Fibroblast of skin of back (primary cell): ENCODE measurements at regions not wholly inside any gene's neighbourhood (a gene's known extent, or its start where the extent isn't known, plus 50 kb on each side); places are given as distances from the start of the nearest gene placed in this dataset.
A peak's percentile ranks its signal among the peaks of the same experiment; 100 is the strongest.
"Not testable (repeated sequence)": the region's sequence is repeated elsewhere in the genome, so short reads cannot be mapped to it uniquely, and the experiment has no call there.

Source experiments
- DNase-seq: peaks from one replicate; pipeline ENCODE4 v3.0.0-alpha.2; 2013

GRCh38 chr3:150242220-150242936 is 165.7 kb upstream of the TSC22D2 start:
- DNase-seq = peak; percentile 82

GRCh38 chr3:150240891-150241290 is 167.2 kb upstream of the TSC22D2 start:
- DNase-seq = no peak

DNA sequence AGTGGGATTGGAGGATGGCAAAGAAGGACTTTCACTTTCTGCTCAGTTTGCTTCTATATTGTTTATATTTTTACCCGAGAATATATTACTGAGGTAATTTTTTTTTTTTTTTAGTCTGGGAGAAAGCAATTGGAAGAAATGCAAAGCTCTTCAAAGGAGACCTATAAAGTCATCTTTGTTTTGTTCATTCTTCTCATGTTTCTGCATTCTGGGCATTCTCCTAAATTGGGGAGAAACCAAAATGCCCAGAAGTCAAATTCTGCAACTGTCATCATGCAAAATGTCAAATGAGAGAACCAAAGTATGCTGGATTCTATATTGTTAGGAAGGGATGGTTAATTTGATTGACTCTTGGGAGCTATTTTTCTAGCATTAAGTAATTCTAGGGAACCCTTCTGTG is 168.3 kb upstream of the TSC22D2 start:
- no peak for DNase-seq

- no peak for DNase-seq
Measured at GRCh38 chr3:150238995-150239619, 169.0 kb upstream of the TSC22D2 start.

GRCh38 chr3:150238048-150238802 is 169.9 kb upstream of the TSC22D2 start:
- no peak for DNase-seq

GRCh38 chr3:150237490-150237889 is 170.6 kb upstream of the TSC22D2 start:
- peak; percentile 63 for DNase-seq

DNA sequence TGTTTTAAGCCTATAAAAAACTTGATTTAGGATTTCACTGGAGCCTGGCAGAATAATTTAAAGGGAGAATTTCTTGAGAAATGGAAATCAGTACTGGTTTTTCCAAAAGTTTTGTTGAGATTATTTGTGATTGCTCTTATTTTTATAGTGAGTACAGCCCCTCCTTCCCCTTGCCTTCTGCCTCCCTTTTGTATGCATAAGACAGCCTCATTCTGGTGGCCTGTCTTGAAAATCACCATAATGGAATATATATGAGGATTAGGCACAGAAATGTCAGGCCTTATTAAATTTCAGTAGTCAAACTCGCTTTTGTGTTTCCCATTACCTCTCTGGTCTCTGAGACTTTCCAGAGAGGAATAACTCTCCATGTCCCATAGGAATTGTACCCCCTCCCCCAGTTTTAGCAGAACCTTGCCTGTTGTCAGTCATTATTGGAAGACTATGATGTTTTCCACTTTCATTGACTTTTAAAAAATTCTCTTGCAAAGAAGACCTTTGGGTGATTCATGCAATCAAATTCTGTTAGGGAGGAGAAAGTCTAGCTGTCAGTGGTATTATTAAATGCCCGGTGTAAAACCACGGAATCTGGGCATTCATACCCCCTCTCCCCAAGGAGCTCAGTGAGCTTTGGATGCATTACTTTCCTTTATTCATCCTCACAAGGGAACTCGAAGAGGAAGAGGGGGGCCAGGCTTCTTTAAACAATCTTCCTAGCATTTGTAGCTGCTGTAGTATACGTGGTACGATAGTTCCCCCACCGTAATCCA is 171.6 kb upstream of the TSC22D2 start:
- peak; percentile 81 for DNase-seq

DNA sequence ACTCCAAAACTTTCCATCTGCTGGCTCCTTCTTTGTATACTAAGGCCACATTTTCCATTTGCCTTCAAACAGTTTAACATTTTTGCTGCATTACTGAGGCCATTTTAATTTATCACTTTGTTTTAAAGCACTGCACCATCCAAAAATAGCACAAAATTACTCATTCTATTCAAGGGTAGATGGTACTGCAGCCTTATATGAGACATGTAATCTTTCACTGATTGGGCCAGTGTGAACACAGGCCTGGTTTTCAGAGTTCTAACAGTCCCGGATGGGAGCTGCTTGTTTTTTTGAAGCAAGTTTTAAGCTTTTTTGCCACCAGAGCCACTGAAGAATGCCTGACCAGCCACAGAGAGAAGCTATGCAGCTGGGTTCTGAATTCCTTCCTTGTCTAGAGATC is 172.3 kb upstream of the TSC22D2 start:
- peak; percentile 92 for DNase-seq

- DNase-seq = no peak
Measured at GRCh38 chr3:150232992-150233451, 175.1 kb upstream of the TSC22D2 start.

DNA sequence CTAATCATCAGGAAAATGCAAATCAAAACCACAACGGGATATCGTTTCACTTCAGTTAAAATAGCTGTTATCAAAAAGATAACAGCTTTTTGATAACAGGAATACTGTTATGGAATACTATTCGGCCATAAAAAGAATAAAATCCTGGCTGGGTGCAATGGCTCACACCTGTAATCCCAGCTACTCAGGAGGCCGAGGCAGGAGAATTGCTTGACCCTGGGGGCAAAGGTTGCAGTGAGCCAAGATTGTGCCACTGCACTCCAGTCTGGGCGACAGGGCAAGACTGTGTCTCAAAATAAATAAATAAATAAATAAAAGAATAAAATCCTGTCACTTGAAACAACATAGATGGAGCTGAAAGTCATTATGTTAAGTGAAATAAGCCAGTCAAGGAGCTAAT is 178.1 kb upstream of the TSC22D2 start:
- DNase-seq = no peak

DNA sequence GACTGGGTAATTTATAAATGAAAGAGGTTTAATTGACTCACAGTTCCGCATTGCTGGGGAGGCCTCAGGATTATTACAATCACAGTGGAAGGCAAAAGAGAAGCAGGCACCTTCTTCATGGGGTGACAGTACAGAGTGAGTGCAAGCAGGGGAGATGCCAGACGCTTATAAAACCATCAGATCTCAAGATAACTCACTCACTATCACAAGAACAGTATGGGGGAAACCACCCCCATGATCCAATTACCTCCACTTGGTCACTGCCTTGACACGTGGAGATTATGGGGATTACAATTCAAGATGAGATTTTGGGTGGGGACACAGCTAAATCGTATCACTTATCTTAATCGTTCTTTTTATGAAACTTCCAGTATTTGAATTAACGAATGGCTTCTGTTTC is 179.5 kb upstream of the TSC22D2 start:
- DNase-seq = not testable (repeated sequence)

DNA sequence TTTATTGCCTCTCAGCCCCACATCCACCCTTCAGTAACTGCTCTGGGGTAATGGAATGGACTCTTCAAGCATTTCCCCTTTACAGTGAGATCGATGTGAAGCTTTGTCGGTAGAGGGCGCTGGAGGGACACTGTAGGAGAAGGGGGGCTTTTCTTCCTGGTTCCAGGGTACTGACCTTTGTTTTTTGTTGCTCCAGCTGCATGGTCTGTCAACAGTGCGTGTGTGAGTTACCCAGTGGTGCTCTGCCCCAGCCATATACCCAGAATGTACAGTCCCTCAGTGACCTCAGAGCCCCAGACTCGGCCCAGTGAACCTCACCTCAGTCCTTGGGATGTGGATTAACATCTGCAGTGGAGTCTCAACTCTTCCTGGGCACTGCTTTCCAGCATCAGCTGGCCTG is 180.3 kb upstream of the TSC22D2 start:
- peak; percentile 74 for DNase-seq

DNA sequence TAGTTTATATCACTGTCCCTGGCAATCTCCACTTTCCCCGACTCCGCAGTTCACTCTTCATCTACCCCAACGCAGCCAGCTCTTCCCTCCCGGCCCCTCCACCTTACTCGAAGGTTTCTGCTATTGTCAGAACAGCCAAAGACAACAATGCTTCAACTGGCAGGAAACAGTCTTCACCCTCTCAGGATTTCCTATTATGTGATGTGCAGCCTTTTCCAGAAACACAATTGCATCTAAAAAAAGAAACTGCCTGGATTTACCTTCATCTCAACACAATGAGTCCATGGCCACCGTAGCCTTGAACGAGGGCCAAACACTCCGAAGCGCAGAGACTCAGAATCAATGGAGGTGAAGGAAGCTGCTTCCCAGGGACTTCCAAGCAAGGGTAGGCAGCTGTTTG is 182.1 kb upstream of the TSC22D2 start:
- DNase-seq = no peak

DNA sequence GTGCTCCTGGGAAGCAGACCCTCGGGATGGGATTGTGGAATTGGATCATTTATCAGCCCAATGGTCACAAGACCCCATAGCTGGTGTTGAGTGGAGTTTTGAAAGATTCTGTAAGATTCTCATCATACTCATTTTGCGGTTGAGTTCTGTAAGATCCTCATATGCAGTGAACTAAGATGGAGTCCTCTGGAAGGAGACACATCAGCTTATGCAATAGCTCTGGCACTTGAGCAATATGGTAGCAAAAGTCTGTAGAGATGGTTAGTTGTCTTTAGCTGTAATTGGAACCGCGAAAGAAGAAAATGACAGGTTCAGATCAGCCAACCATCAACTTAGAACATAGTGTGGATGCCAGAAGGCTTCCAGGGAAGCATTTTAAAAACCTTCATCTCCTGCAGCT is 184.5 kb upstream of the TSC22D2 start:
- DNase-seq = no peak

DNA sequence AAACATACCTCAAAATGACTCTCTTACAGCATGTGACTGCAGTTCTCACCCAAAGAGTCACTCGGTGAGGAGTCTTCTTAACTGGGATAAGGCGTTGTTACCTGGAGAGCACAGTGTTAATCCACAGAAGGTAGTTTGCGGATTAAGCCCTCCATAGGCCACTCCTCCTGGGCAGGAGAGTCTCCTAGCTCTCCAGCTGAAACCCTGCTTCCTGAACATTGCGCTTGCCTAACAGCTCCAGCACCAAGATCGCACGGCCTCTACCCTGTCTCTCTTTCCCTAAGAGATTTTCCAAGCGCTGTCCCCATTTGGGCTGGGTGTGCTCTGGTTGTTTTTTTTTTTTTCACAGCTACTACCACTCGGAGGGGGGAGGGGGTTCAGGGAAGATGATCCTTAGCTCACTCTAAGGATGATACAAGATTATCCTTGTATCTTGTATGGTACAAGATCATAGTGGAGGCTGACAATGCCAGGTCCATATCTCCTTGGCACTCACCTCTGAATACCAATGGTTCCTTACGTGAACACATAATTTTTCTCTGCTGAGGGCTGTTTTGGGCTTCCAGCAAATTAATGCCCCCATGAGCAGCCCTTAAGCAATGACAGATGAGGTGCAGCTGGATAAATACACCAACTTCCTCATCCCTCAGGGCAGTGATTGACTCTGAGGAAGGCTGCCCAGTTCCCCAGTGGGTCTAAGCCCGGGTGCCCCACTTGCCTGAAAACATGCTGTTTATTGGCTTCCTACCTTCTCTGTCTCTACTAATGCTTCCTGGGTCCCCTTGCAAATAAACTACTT is 185.2 kb upstream of the TSC22D2 start:
- DNase-seq = no peak

DNA sequence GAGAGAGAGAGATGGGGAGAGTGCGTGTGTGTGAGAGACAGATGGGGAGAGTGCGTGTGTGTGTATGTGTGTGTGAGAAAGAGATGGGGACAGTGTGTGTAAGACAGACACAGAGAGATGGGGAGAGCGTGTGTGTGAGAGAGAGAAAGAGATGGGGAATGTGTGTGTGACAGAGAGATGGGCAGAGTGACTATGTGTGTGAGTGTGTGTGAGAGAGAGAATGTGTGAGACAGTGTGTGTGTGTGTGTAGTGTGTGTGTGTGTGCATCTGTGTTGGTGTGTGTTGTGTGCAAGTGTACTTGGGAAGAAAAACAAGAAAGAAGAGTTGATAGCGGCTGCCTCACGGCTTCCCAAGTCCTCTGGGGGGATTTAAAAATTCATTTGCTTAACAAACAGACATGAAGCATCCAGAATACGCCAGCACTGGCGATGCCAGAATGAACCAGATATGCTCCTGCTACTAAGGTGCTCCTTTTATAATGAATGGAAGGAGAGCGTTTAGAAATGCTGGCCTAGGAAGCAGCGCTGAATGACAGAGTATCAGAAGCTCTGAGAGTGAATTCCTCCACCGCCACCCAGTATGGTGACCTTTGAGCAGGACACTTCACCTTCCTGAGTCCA is 186.1 kb upstream of the TSC22D2 start:
- DNase-seq = no peak

DNA sequence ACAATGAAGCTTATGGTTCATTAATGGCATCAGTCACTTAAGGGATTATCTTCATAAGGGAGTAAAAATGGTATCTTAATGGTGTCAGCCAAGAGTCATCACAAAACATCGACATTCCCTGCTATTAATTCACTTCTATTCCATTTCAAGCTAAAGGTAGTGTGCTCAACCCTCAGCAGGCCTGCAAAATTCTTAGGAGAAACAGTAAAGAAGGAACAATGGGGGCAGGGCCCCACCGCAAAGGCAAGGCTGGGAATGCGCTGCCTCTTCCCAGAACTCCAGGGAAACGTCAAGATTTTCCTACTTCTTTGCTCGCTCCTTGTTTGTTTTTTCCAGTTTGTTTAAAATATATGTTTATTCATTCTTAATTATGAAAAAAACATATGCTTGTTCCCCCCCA is 187.3 kb upstream of the TSC22D2 start:
- DNase-seq = peak; percentile 39

- DNase-seq = no peak
Measured at GRCh38 chr3:150220041-150220440, 188.1 kb upstream of the TSC22D2 start.

GRCh38 chr3:150218841-150219240 is 189.3 kb upstream of the TSC22D2 start:
- no peak for DNase-seq

DNA sequence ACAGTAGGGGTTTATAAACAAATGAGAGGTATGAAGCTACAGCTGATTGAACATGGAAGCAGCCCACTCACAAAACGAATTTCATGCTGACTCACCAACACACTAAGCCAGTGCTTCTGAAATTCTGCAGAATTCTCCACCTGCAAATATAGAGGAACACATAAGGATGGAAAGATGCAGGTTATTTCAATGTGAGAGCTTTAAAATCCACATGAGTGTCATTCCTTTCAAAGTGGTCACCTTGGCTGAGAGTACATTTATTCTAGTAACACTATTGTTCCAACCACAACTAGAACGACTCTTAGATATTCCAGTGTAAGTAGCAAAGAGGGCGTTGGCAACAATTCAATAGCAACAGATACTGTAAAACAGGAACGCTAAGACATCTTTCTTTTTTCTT is 189.9 kb upstream of the TSC22D2 start:
- DNase-seq = no peak

- DNase-seq = no peak
Measured at GRCh38 chr3:150217691-150218090, 190.4 kb upstream of the TSC22D2 start.
